ENCODE measurements at regions not wholly inside any gene's neighbourhood (a gene's known extent, or its start where the extent isn't known, plus 50 kb on each side); places are given as distances from the start of the nearest gene placed in this dataset.

DNA sequence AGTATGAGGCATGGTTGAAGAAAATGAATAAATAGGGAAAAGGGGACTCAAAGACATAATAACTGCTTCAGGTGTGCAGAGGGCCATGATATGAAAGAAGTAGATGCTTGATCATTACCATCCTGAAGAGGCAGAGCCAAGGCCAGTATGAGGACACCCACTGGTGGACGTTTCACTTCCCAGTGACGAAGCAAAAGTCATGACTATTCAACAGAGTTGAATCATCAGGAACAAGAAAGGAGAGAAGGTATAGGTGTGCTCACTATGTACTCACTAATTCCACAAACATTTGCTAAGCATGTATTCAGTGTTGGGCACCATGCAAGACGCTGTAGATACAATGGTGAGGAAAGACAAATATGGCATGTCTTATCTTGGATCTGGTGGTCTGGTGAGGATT, 319.2 kb upstream of the RUNX1 start:
- DNase-seq (ENCODE audit: low read depth): no peak

DNA sequence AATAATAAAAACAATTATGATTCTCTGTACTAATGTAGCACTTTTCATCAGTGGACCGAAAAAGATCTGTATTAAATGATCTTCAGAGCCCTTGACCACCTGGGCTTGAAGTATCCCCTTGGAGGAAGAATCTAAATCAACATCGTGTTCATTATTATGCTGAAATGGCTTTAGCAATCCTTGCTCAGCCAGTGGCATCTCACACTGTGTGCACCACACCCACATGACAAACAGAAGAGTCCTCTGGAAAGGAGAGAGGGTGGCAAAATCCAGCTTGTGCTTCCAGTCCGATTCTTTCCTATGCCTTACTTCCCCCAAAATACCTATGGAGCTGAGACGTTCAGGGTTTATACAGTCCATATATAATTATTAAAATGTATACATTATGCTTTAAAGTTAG, 318.5 kb upstream of the RUNX1 start:
- no peak for DNase-seq (ENCODE audit: low read depth)

DNA sequence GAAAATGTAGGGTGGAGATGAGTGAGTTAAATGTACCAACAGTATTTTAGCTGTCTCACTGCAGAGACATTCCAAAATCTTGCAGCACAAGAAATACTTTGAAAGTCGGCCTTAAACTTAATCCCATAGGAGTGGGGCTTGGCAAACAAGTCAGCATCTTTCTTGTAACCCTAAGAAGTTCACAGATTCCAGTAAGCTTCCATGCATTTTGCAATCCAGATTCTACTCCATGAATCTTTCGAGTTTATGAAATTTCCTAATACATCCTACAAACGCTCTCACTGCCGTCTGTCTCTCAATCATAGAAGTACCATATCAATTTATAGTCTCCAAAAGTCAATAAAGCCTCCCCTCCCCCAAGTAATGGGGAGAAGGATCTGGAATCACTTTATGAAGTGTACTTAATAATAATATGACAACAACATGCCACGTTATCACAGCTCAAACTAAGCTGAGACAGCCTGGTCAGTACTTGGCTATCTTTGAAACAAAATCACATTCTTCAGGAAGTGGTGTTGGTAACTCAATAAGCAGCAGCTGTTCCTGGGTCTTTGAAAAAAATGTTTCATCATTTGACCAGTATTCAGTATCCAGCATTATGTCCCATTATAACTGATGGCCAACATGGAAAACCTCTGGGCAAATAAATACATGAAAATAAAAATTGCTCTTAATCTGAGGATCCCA, 317.4 kb upstream of the RUNX1 start:
- DNase-seq (ENCODE audit: low read depth): no peak

DNA sequence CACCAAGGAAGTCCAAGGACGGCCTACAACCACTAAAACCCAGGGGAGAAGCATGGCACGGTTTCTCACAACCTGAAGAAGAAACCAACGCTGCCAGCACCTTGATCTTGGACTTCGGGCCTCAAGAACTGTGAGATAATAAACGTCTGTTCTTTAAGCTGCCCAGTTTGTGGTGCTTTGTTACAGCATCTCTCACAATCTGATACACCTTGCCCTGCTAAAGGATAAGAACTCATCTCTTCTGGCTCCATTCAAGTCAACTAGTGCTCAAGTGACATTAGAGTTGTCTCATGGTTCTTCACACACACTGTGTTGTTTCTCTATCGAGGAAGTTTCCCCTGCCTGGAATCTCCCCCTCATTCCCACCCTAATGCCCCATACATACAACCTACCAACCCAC, 314.4 kb upstream of the RUNX1 start:
- DNase-seq (ENCODE audit: low read depth): no peak

DNA sequence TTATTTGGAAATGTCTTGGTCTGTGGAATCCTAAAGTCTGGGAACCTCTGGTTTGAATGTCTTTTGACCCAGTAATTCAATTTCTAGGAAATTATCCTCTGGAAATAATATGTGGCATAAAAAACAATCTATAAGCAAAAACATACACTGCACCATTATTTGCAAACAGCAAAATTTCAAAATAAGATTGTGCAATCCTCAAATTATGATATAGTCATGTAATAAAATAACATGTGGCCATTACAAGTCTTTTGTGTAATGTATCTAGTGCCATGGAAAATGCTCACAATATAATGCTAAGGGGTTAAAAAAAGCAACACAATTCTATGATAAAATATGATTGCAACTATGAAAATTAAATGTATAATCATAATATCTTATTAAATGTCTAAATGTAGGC, 312.9 kb upstream of the RUNX1 start:
- no peak for DNase-seq (ENCODE audit: low read depth)

DNA sequence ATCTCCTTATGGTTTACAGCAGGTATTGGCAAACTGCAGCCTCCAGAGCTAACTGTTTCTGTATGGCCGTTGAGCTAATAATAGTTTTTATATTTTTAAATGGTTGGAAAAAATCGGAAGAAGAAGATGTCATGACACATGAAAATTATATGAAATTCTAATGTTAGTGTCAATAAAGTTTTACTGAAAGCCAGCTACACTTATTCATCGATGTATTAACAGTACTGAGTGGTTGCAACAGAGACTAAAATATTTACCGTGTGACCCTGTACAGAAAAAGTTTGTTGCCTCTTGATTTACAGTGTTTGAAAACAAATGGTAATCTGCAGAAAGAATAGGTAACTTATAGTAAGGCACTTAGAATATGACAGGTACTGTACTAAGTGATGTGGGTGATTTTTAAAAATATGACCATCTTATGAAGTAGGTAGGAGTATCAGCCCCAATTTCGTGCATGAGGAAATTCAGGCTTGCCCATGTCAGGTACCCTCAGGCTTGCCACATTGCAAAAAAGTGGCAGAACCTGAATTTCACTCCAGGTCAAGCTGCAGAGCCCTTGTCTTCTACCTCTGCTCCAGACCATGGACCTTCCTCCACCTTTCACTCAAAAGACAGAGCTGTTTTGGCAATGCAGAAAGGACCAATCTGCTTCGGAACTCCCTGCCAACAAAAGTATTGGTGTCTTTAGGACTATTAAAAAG, 311.9 kb upstream of the RUNX1 start:
- no peak for DNase-seq (ENCODE audit: low read depth)

DNA sequence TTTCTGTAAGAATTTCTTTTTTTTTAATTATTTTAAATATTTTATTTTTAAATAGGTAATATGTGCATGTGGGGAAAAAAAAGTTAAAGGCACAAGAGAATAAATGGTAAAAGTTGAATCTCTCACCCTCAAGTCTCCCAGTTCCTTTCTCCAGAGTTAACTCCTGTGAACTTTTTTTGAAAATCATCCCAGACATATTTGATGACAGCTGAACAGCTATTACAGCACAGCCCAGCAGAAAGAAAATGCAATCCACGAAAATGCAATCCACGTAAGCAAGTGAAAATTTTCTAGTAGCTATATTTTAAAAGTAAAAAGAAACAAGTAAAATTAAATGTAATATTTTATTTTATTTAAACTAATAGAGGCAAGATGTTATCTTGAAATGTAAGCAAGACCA, 310.0 kb upstream of the RUNX1 start:
- DNase-seq (ENCODE audit: low read depth): no peak

DNA sequence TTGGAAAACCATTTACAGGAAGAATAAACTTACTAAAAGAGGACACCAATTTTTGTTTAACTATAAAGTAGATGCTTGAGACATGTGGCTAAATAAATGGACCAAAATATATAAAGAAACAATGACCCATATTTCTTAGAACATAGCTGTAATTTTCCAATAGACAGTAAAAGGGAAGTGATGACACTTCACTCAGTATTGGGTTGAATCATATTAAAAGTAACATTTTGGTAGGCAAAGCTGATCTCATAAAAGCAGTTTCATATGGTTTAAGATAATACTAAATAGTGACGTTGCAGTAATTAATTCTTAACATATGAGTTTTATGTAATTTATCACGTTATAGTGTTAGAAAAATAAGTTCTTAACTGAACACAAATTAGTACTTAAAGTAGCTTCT, 308.9 kb upstream of the RUNX1 start:
- DNase-seq (ENCODE audit: low read depth): no peak

DNA sequence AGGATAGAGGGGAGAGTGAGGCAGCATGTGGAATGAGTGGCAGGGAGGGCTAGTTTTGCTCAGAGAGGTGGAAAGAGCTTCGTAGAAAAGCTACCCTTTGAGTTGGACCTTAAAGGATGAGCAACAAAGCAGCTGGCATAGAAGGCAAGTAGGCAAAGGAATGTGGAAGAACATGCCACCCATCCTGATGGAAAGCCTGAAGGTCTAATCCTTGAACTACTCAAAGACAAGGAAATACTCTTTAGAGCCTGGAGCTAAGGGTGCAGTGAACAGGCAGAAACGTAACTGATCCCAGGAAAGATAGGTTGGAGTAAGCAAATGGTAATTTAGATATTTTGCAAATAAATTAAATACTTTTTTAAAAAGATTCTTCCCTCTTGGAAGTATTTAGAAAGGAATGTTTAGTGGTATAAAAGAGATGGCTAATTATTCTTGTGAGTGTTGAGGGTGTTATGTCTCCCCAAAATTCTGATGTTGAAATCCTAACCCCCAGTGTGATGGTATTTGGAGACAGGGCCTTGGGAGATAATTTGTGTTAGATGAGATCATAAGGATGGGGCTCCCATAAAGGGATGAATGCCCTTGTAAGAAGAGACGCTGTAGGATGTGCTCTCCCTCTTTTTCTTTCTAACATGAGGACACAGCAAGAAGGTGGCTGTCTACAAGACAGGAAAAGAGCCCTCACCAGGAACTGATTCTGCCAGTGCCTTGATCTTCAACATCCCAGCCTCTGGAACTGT, 308.1 kb upstream of the RUNX1 start:
- DNase-seq (ENCODE audit: low read depth): no peak

DNA sequence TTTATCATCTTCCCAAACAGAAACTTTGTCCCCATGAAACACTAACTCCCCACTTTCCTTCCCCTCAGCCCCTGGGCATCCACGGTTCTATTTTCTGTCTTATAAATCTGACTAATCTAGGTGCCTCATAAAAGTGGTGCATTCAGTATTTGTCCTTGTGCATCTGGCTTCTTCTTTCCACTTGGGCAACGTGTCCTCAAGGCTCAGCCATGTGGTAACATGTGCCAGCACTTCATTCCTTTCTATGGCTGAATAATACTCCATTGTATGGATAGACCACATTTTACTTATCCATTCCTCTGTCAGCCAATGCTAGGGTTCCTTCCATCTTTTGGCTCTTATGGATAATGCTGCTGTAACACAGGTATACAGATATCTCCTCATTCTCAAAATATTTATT, 305.0 kb upstream of the RUNX1 start:
- no peak for DNase-seq (ENCODE audit: low read depth)

DNA sequence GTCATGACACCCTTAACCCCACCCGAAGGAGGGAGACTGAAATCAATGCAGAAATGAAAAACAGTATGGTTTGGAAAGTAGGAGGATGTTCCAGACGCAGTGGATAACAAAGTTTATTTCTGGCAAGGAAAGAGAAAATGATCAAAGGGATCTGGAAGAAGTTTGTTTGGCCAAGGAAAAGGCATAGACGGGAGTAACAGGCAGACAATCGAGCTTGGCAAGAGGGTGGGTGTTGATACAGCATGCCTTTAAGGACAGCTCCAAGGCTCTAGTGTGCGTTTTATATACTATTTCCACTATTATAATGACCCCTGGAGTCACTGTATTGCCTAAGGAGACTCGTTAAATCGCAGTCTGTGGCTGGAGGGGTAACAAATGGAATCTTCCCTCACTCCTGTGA, 303.7 kb upstream of the RUNX1 start:
- no peak for DNase-seq (ENCODE audit: low read depth)

DNA sequence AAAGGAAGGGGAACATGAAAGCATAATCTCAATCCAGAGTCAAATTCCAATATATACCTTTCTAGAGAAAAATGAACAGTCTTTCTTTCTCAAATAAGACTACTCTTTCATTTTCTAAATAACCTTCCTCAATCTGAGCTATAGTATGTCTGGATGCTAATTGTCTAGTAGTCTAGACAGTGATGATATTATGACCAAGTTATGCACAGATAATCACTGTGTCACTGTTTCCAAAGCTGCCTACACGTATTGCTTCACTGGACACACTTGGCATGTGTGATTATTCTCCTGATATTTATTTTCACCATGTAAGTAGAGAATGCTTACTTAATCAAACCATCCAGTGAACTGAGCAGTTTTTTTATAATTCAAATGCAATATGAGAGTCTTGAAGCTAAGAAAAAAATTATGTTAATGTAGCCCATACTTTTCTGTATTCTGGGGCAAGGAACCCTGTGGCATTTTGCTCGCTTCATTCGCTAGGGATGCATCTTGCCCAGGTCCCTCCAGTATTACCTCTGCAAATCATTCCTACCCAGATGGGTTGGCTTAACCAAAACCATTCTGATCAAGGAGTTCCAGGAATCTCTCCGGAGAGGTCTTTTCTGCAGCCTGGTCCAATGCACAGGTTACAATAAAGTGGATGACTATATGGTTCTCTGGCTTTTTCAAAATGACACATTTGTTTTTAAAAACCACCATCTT, 303.1 kb upstream of the RUNX1 start:
- DNase-seq (ENCODE audit: low read depth): no peak

DNA sequence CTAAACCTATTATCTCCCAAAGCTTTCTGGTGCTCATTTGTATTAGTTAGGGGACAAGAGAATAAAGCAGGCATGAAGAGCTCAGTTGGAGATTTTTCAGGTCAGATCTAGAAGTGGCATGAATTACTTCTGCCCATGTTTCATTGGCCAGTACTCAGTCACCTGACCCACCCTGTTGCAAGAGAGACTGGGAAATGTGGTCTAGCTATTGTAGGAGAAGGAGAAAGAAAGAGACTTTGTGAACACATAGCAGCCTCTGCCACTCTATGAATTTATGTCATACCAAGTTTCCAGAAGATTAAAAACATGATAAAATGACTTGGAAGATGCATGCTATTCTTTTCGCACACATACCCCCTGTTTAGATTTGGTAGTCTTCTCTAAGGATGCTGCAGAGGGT, 302.3 kb upstream of the RUNX1 start:
- no peak for DNase-seq (ENCODE audit: low read depth)

DNA sequence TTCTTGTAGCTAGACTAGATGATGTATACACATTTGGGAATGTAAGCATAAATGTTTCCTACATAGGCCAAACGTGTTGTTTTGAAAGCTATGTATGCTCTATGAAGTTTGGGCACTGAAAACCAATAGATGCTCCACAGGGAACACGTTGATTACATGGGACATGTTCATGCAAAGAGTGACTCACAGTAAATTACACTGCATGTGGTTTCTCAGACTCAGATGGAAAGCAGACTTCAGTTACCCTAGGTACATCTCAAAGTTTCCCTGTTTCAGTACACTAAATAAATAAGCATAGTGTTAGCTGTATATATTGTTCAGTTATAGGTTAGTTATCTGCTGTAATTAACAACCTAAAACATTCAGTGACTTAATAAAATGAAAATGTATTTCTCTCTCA, 301.9 kb upstream of the RUNX1 start:
- DNase-seq (ENCODE audit: low read depth): no peak

DNA sequence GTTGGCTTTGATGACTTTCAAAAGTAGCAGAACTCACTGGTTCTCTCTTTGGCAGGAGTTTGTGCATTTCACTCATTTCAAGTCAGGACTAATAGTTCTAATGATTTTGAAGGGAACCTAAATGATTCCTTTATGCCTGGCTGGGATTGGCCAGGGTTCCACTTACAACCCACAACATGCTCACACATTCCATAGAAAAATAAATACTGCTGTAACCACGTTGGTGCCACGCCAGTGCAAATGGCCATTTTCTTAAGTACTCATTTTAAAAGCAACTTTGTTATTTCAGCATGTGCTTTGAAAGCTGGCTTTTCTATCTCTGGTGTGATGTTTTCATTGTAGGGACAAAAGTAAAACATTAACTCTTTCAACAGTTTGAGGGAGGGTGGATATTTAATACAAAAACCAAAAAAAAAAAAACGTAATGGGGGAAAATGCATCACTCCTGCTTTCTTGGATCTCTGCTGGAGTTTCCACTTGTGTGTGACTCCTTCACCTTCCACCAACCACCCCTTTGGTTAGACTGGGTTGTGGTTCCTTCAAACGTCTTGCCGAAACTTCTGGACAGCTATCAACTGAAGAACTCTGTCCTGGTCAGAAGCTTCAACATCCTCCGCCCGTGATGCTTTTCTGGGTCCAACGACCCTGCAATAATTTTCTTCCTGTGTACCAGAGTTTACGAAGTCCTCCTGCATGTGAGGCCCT, 300.4 kb upstream of the RUNX1 start:
- DNase-seq (ENCODE audit: low read depth): no peak

DNA sequence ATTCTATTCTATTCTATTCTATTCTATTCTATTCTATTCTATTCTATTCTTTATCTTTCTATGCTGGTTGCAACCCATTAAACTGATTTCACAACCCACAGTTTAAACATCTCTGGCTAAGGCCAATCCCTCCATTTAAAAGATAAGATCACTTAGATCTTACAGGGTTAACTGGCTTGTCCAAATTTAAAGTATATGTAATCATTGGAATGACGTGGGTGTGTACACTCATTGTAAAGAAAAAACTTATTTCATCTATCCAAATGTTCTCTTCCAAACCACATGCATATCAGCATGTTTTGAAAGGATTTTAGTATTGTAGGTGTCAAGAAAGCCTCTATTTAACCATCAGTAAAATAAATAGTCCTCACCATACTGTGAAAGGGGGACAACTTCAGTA, 299.6 kb upstream of the RUNX1 start:
- DNase-seq (ENCODE audit: low read depth): no peak

DNA sequence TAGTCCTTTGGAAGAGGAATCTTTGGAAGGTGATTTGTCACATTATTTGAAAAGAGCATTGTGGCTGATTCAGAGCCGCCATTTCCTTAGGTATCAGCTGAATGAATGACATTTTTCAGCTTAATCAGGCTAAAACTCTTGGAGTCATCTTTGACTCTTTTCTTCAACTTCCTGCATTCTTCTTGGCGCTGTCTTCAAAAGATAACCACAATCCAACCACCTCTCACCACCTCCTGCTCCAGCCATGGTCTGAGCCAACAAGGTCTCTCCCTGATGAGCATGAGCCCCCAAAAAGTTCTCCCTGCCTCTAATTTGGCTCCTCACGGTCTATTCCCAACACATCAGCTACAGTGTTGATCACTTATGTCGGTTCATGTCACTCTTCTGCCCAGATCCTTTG, 297.6 kb upstream of the RUNX1 start:
- DNase-seq (ENCODE audit: low read depth): no peak

DNA sequence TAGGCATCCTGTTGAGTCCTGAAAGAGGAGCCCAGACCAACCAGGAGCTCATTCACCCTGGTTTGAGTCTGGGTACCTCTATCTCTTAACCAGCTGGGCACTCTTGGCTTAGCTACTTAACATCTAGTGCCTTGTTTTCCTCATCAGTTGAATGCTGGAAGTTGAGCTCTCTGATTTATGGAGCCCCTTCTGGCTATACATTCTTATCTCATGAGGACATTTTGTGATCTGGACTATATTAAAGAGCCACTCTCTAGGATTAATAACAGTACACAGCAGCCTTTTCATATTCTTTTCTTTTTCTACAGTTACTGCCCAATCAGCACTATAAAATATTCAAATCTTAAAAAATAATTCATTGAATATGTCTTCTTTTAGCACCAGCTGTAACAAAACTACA, 296.9 kb upstream of the RUNX1 start:
- no peak for DNase-seq (ENCODE audit: low read depth)

DNA sequence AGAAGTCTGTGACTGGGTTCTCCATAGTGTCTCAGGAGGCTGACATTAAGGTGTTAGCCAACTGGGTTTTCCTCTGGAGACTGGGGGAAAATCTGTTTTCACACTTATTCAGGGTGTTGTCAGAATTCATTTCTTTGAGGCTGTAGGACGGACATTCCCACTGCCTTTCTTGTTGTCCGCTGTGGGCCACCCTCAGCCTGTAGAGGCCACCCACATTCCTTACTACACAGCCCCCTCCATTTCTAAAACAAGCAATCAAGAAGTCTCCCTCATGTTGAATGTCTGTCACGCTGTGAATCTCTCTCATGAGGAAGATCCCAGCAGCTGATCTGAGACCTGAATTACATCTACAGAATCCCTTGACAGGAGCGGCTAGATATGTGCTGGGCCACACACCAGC, 295.5 kb upstream of the RUNX1 start:
- DNase-seq (ENCODE audit: low read depth): no peak

DNA sequence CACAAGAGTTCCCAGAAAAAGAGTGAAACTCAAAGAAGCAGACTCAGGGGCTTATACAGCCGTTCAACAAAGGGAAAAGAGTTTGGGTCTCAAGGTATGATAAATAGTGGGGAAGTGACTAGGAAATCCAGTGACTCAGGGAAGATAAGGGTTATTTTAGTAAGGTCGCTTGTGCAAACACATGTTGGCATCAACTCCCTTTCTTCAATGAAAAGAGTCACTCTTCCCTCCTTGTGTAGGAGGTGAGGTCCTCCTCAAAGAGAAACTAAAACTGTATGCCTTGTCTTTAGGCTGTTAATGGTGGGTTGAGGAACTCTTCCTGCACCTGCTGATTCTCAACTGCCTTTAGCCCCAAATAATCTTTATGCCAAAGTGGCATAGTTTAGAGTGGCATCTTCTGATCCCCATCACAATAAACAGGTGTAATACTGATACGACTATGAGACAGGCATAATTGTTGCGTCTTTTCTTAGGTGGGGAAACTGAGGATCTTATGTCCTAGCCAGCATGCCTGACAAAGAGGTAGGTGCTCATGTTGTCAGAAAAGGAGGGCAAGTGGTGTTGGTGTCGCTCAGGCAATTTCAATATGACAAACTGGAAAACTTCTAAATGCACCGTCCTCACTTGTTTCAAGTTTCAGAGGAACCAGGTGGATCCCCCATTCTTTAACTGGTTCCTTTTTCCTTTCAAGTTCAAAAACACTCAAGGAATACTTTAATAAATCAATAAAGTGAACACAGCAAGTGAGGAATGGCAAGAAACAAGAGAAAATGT, 294.1 kb upstream of the RUNX1 start:
- no peak for DNase-seq (ENCODE audit: low read depth)

DNA sequence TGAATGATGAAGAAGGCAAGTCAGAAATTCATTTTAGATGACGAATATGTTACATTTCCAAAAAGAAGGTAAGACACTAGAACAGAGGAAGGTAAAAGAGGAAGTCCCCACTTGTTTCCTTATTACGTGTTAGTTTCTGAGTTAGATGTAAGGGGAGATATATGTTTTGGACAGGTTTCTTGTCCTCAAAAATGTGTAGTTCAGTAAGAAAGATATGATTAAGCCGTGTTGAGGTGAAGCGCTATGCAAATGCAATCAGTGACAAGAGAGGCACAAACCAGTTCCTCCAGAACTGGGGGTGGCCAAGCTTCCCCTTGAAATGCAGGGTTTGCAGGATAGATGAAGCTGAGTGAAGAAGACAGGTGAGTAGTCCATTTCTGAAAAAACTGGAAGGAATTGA, 293.3 kb upstream of the RUNX1 start:
- no peak for DNase-seq (ENCODE audit: low read depth)
